ENCODE measurements at regions not wholly inside any gene's neighbourhood (a gene's known extent, or its start where the extent isn't known, plus 50 kb on each side); places are given as distances from the start of the nearest gene placed in this dataset.

GRCh38 chr16:64013856-64014255 lies 1108.0 kb downstream of the CDH11 start:
- TF ChIP-seq SPI1 (IDR thresholded peaks at IDR 0.05; ENCODE audit: borderline replicate concordance, low read depth) = no peak
- TF ChIP-seq CTCF (IDR thresholded peaks at IDR 0.05; ENCODE audit: insufficient read depth, low read length) = no peak
- TF ChIP-seq POLR2AphosphoS5 (IDR thresholded peaks at IDR 0.05; ENCODE audit: low read depth) = no peak
- no peak for TF ChIP-seq REST (IDR thresholded peaks at IDR 0.05; ENCODE audit: insufficient replicate concordance, low read depth)

Measured in HL-60 (cell line).